Peyer's patch (tissue), 4 donors: ENCODE measurements at regions not wholly inside any gene's neighbourhood (a gene's known extent, or its start where the extent isn't known, plus 50 kb on each side); places are given as distances from the start of the nearest gene placed in this dataset.

Source experiments
- DNase-seq, 3 donors: peaks; one replicate each; pipeline ENCODE4 v3.0.0-alpha.2; 2017 to 2019
- H3K27ac ChIP-seq, 4 donors: fragments of 200-600 bp; sonication (generic); one replicate each; pipeline ENCODE4 v1.5.1; 2016 to 2019
- H3K27me3 ChIP-seq, 2 donors: fragments of 200-600 bp; sonication (generic); one replicate each; pipeline ENCODE4 v1.5.1; 2019
- H3K36me3 ChIP-seq, 3 donors: fragments of 200-600 bp; sonication (generic); one replicate each; pipeline ENCODE4 v1.5.1; 2016 to 2019
- H3K4me1 ChIP-seq, 4 donors: fragments of 200-600 bp; sonication (generic); one replicate each; pipeline ENCODE4 v1.5.1; 2016 to 2019
- H3K4me3 ChIP-seq, 4 donors: fragments of 200-600 bp; sonication (generic); 1 replicate in 3 of 4; 2 replicates in 1 of 4; pipeline ENCODE4 v1.5.1; 2016 to 2019; ENCODE audit warnings: mild to moderate bottlenecking in 1 of 4
- H3K9me3 ChIP-seq, 4 donors: fragments of 200-600 bp; sonication (generic); one replicate each; pipeline ENCODE4 v1.5.1; 2016 to 2019; ENCODE audit warnings: mild to moderate bottlenecking in 1 of 4
- POLR2A ChIP-seq, 2 donors: fragments of 450-650 bp; IDR thresholded peaks; one replicate each; pipeline ENCODE4 v1.5.1; 2017; ENCODE audit warnings: antibody characterized with exemption in 2 of 2, mild to moderate bottlenecking in 2 of 2, moderate library complexity in 2 of 2
- TF ChIP-seq, protein P1 (sequence below), 6 experiments: fragments of 450-650 bp in 4 of 6; fragments of 200-600 bp in 2 of 6; sonication (generic) in 1 of 6; IDR thresholded peaks; one replicate each; pipeline ENCODE4 v1.5.1; 2017 to 2019; ENCODE audit warnings: antibody characterized with exemption in 6 of 6, mild to moderate bottlenecking in 3 of 6, moderate library complexity in 1 of 6

DNA sequence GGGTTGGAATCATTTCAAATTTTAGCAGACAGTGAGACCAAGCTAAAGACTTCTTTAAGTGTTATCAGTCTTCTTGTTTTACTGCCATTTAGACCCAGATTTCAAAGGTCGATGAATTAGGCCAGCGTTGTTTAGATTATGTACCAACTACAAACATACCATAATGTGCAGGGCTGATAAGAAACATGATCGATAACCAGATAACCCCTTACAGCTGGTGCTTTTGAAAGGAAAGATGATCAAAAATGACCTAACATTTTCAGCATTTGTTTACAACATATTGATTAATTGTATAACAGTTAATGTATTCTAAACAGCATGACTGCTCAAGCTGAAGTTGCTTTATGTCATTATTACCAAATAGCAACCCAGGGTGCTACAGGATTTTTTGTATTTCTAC is 400.4 kb upstream of the FAM241A start:
- no peak for TF ChIP-seq POLR2A (IDR thresholded peaks at IDR 0.05)
- TF ChIP-seq, protein P1, sequence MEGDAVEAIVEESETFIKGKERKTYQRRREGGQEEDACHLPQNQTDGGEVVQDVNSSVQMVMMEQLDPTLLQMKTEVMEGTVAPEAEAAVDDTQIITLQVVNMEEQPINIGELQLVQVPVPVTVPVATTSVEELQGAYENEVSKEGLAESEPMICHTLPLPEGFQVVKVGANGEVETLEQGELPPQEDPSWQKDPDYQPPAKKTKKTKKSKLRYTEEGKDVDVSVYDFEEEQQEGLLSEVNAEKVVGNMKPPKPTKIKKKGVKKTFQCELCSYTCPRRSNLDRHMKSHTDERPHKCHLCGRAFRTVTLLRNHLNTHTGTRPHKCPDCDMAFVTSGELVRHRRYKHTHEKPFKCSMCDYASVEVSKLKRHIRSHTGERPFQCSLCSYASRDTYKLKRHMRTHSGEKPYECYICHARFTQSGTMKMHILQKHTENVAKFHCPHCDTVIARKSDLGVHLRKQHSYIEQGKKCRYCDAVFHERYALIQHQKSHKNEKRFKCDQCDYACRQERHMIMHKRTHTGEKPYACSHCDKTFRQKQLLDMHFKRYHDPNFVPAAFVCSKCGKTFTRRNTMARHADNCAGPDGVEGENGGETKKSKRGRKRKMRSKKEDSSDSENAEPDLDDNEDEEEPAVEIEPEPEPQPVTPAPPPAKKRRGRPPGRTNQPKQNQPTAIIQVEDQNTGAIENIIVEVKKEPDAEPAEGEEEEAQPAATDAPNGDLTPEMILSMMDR (IDR thresholded peaks at IDR 0.05) = no peak
- no peaks in the 10 kb centered on the region for H3K9me3 ChIP-seq
- DNase-seq = no peak

DNA sequence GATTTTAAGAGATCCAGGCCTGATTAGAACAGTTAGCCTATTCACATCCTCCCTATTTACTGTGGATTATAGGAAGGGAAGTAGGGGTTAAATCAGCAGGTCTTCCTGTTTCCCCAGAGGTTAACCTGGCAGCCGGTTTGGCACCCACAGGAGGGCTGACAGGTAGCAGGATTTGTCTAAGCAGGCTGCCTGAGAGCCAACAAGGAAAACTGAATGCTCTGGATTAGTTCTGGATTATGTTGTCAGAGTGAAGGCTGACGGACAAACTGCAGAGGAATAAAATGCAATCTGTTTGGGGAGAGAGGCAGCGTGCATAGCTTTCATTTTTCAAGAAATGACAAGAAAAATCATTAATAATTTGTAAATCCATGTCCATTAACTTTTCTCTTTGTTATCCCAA is 397.1 kb upstream of the FAM241A start:
- peaks cover 0 to 6% (median 0%) of the 10 kb centered on the region in 4 donors for H3K4me1 ChIP-seq
- no peak overlapping the region for H3K27ac ChIP-seq
- no peaks in the 10 kb centered on the region for H3K36me3 ChIP-seq
- no peak overlapping the region for H3K4me3 ChIP-seq
- DNase-seq = no peak
- no peaks in the 10 kb centered on the region for H3K9me3 ChIP-seq
- no peak for TF ChIP-seq POLR2A (IDR thresholded peaks at IDR 0.05)
- TF ChIP-seq, protein P1 (IDR thresholded peaks at IDR 0.05) = no peak
- no peaks in the 10 kb centered on the region for H3K27me3 ChIP-seq

More for the DNA sequence above, 400.4 kb upstream of the FAM241A start:
- H3K27ac ChIP-seq = no peak overlapping the region
- H3K27me3 ChIP-seq = no peaks in the 10 kb centered on the region
- H3K36me3 ChIP-seq = no peaks in the 10 kb centered on the region
- peaks cover 0 to 6% (median 0%) of the 10 kb centered on the region in 4 donors for H3K4me1 ChIP-seq
- H3K4me3 ChIP-seq = no peak overlapping the region

DNA sequence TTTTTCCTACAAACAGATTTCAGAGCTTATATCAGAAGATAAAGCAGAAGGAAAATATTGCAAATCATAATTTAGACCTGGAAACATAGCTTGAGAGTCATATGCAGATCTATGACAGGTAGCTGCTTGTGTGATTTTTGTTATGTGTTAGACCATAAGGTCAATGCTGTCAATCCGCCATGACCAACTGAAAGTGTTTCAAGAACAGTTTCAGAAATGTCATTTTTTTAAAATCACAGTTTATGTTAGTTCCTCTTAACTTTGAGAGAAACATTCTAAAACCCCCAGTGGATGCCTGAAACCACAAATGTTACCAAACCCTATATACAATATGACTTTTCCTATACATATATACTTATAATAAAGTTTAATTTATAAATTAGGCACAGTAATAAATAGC is 391.3 kb upstream of the FAM241A start:
- TF ChIP-seq POLR2A (IDR thresholded peaks at IDR 0.05) = no peak
- TF ChIP-seq, protein P1 (IDR thresholded peaks at IDR 0.05) = no peak
- Histone ChIP-seq H3K36me3 (no peaks in the 10 kb centered on the region), H3K4me3 (no peak overlapping the region), H3K27me3 (no peaks in the 10 kb centered on the region), H3K27ac (no peak overlapping the region), H3K9me3 (no peaks in the 10 kb centered on the region), H3K4me1 (no peaks in the 10 kb centered on the region)
- no peak for DNase-seq

DNA sequence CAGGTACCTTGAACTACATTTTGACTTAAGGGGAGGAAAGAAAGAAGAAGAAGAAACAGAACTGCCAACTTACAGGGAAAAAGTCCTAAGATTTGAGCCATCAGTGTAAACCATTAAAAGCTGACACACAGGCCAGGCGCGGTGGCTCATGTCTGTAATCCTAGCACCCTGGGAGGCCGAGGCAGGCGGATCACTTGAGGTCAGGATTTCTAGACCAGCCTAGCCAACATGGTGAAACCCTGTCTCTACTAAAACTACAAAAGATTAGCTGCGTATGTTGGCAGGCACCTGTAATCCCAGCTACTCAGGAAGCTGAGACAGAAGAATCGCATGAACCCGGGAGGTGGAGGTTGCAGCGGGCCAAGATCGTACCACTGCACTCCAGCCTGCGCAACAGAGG is 389.7 kb upstream of the FAM241A start:
- no peak overlapping the region for H3K27ac ChIP-seq
- H3K27me3 ChIP-seq = no peaks in the 10 kb centered on the region
- TF ChIP-seq, protein P1 (IDR thresholded peaks at IDR 0.05) = no peak
- no peak for TF ChIP-seq POLR2A (IDR thresholded peaks at IDR 0.05)
- H3K36me3 ChIP-seq = no peaks in the 10 kb centered on the region
- H3K4me3 ChIP-seq = no peak overlapping the region
- H3K4me1 ChIP-seq = no peaks in the 10 kb centered on the region
- H3K9me3 ChIP-seq = no peaks in the 10 kb centered on the region
- DNase-seq = no peak

DNA sequence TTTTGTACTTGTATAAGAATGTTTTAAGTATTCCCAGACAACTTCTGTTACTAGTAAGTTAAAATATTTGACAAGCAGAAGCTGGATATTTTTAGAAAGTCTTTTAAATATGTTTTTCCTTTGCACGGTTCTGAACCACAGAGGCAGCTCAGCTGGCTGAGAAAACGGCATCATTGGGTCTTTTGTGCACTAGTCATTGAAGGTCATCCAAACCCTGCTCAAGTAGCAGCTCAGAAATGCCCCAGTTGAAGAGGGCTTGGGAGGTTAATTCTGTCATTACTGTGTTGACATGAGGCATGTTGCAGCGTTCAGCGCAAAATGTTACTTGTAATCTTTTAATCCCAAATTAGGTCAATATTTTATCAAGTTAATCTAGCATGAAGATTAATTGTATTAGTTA is 383.7 kb upstream of the FAM241A start:
- TF ChIP-seq, protein P1 (IDR thresholded peaks at IDR 0.05) = no peak
- TF ChIP-seq POLR2A (IDR thresholded peaks at IDR 0.05) = no peak
- Histone ChIP-seq H3K4me1 (no peaks in the 10 kb centered on the region), H3K4me3 (no peak overlapping the region), H3K27ac (no peak overlapping the region), H3K9me3 (no peaks in the 10 kb centered on the region), H3K27me3 (no peaks in the 10 kb centered on the region), H3K36me3 (no peaks in the 10 kb centered on the region)
- DNase-seq = no peak

DNA sequence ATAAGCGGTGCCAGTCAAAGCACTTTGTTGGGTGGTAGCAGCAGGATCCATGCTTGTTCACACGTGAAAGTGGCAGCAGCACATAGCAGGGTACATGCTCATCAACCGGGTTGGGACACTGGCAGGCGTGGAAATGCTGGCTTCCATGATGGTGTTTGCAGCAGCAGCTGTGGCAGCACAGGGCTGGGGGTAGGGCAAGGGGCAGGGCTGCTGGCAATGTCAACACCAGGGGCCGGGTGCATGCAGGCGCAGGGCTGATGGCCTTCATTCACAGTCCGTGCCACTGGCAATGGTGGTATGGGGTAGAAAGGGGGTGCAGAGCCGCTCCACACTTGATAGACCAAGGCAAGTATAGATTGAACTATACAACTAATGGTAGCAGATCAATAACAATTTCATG is 374.7 kb upstream of the FAM241A start:
- H3K36me3 ChIP-seq = no peaks in the 10 kb centered on the region
- H3K9me3 ChIP-seq = no peaks in the 10 kb centered on the region
- H3K27me3 ChIP-seq = no peaks in the 10 kb centered on the region
- no peak for DNase-seq
- TF ChIP-seq, protein P1 (IDR thresholded peaks at IDR 0.05) = no peak
- no peak for TF ChIP-seq POLR2A (IDR thresholded peaks at IDR 0.05)
- H3K4me1 ChIP-seq = no peaks in the 10 kb centered on the region
- H3K4me3 ChIP-seq = no peak overlapping the region
- H3K27ac ChIP-seq = no peak overlapping the region
